Stimulated activated naive CD8-positive, alpha-beta T cell treated with anti-CD3 and anti-CD28 coated beads, Interleukin-15, amount 100 ng/mL, for 72 hours (primary cell): ENCODE measurements at regions not wholly inside any gene's neighbourhood (a gene's known extent, or its start where the extent isn't known, plus 50 kb on each side); places are given as distances from the start of the nearest gene placed in this dataset.
"Not testable (repeated sequence)": the region's sequence is repeated elsewhere in the genome, so short reads cannot be mapped to it uniquely, and the experiment has no call there.

Experiments
- ATAC-seq: fragments of 150-1000 bp; cut with Tn5 transposase; 2 replicates; pipeline ENCODE4 v1.10.0; 2021; ENCODE audit warnings: mild to moderate bottlenecking, moderate library complexity
- DNase-seq, 2 donors: peaks; one replicate each; pipeline ENCODE4 v3.0.0; 2021 to 2022
- H3K27ac Mint-ChIP-seq, 2 donors: one replicate each; pipeline ENCODE4 v1.8.0; 2022; ENCODE audit warnings: mild to moderate bottlenecking in 2 of 2, mixed read lengths in 2 of 2, moderate library complexity in 2 of 2
- H3K27me3 Mint-ChIP-seq: one replicate; pipeline ENCODE4 v1.8.0; 2022; ENCODE audit warnings: mixed read lengths
- H3K4me1 Mint-ChIP-seq: one replicate; pipeline ENCODE4 v1.8.0; 2022; ENCODE audit warnings: mild to moderate bottlenecking, mixed read lengths
- H3K4me3 Mint-ChIP-seq, 2 donors: one replicate each; pipeline ENCODE4 v1.8.0; 2022; ENCODE audit warnings: mild to moderate bottlenecking in 2 of 2, mixed read lengths in 2 of 2, moderate library complexity in 1 of 2
- H3K9me3 Mint-ChIP-seq, 2 donors: one replicate each; pipeline ENCODE4 v1.8.0; 2022; ENCODE audit warnings: mixed read lengths in 2 of 2

- Mint-ChIP-seq H3K4me1 (no peaks in the 10 kb centered on the region), H3K4me3 (no peak overlapping the region), H3K9me3 (no peaks in the 10 kb centered on the region), H3K27ac (no peak overlapping the region), H3K27me3 (peaks cover 11% of the 10 kb centered on the region)
- no peak for ATAC-seq
- no peak for DNase-seq
Measured at GRCh38 chr4:84166486-84166885, 332.6 kb downstream of the NKX6-1 start.

- no peak overlapping the region for H3K4me3 Mint-ChIP-seq
Measured at GRCh38 chr4:84164201-84164600, 334.9 kb downstream of the NKX6-1 start.

GRCh38 chr4:84159762-84160161 is 339.3 kb downstream of the NKX6-1 start:
- H3K4me1 Mint-ChIP-seq = no peaks in the 10 kb centered on the region
- no peak for DNase-seq
- peaks cover 11% of the 10 kb centered on the region for H3K27me3 Mint-ChIP-seq
- no peak overlapping the region for H3K27ac Mint-ChIP-seq
- no peak for ATAC-seq
- no peak overlapping the region for H3K4me3 Mint-ChIP-seq
- H3K9me3 Mint-ChIP-seq = no peaks in the 10 kb centered on the region

More at GRCh38 chr4:84164201-84164600, 334.9 kb downstream of the NKX6-1 start:
- H3K27ac Mint-ChIP-seq = no peak overlapping the region
- no peaks in the 10 kb centered on the region for H3K4me1 Mint-ChIP-seq
- peaks cover 11% of the 10 kb centered on the region for H3K27me3 Mint-ChIP-seq
- H3K9me3 Mint-ChIP-seq = no peaks in the 10 kb centered on the region
- ATAC-seq (no peak), DNase-seq (no peak)

GRCh38 chr4:84158670-84159069 is 340.4 kb downstream of the NKX6-1 start:
- Mint-ChIP-seq H3K27me3 (peaks cover 11% of the 10 kb centered on the region), H3K4me3 (no peak overlapping the region)
- ATAC-seq = no peak

GRCh38 chr4:84151574-84151973 is 347.5 kb downstream of the NKX6-1 start:
- H3K9me3 Mint-ChIP-seq = no peaks in the 10 kb centered on the region
- H3K27me3 Mint-ChIP-seq = no peaks in the 10 kb centered on the region
- DNase-seq = no peak
- no peak overlapping the region for H3K27ac Mint-ChIP-seq
- ATAC-seq = no peak
- no peak overlapping the region for H3K4me3 Mint-ChIP-seq
- peaks cover 4% of the 10 kb centered on the region for H3K4me1 Mint-ChIP-seq

More at GRCh38 chr4:84158670-84159069, 340.4 kb downstream of the NKX6-1 start:
- Mint-ChIP-seq H3K9me3 (no peaks in the 10 kb centered on the region), H3K27ac (no peak overlapping the region), H3K4me1 (no peaks in the 10 kb centered on the region)
- DNase-seq = no peak

GRCh38 chr4:84150177-84150576 is 348.9 kb downstream of the NKX6-1 start:
- H3K4me3 Mint-ChIP-seq = no peak overlapping the region

GRCh38 chr4:84147831-84148230 is 351.3 kb downstream of the NKX6-1 start:
- H3K4me1 Mint-ChIP-seq = peaks cover 6% of the 10 kb centered on the region
- no peak for ATAC-seq
- DNase-seq = no peak
- H3K27me3 Mint-ChIP-seq = no peaks in the 10 kb centered on the region
- no peaks in the 10 kb centered on the region for H3K9me3 Mint-ChIP-seq
- H3K27ac Mint-ChIP-seq = no peak overlapping the region
- no peak overlapping the region for H3K4me3 Mint-ChIP-seq

More at GRCh38 chr4:84150177-84150576, 348.9 kb downstream of the NKX6-1 start:
- H3K4me1 Mint-ChIP-seq = peaks cover 6% of the 10 kb centered on the region
- DNase-seq (no peak), ATAC-seq (no peak)
- no peaks in the 10 kb centered on the region for H3K9me3 Mint-ChIP-seq
- no peak overlapping the region for H3K27ac Mint-ChIP-seq
- H3K27me3 Mint-ChIP-seq = no peaks in the 10 kb centered on the region

GRCh38 chr4:84146300-84146959 is 352.7 kb downstream of the NKX6-1 start:
- ATAC-seq = no peak
- H3K27me3 Mint-ChIP-seq = no peaks in the 10 kb centered on the region
- H3K9me3 Mint-ChIP-seq = no peaks in the 10 kb centered on the region
- DNase-seq = no peak
- no peak overlapping the region for H3K27ac Mint-ChIP-seq
- no peak overlapping the region for H3K4me3 Mint-ChIP-seq
- H3K4me1 Mint-ChIP-seq = peaks cover 6% of the 10 kb centered on the region

GRCh38 chr4:84145176-84145575 is 353.9 kb downstream of the NKX6-1 start:
- Mint-ChIP-seq H3K27ac (no peak overlapping the region), H3K27me3 (no peaks in the 10 kb centered on the region), H3K9me3 (no peaks in the 10 kb centered on the region), H3K4me3 (no peak overlapping the region), H3K4me1 (peaks cover 6% of the 10 kb centered on the region)
- ATAC-seq (no peak), DNase-seq (no peak)

- ATAC-seq, DNase-seq, H3K27me3 Mint-ChIP-seq, H3K27ac Mint-ChIP-seq, H3K4me3 Mint-ChIP-seq, H3K9me3 Mint-ChIP-seq, H3K4me1 Mint-ChIP-seq: not testable (repeated sequence)
Measured at GRCh38 chr4:84126911-84127310, 372.2 kb downstream of the NKX6-1 start.

GRCh38 chr4:84126061-84126787 is 372.9 kb downstream of the NKX6-1 start:
- no peak for ATAC-seq
- no peak overlapping the region for H3K27ac Mint-ChIP-seq
- no peak overlapping the region for H3K4me3 Mint-ChIP-seq
- H3K27me3 Mint-ChIP-seq = no peaks in the 10 kb centered on the region
- no peak for DNase-seq
- no peaks in the 10 kb centered on the region for H3K4me1 Mint-ChIP-seq
- H3K9me3 Mint-ChIP-seq = peaks cover 0 to 5% of the 10 kb centered on the region in 2 donors

GRCh38 chr4:84110040-84110439 is 389.1 kb downstream of the NKX6-1 start:
- no peak overlapping the region for H3K27ac Mint-ChIP-seq
- H3K9me3 Mint-ChIP-seq = peaks cover 0 to 4% of the 10 kb centered on the region in 2 donors
- no peaks in the 10 kb centered on the region for H3K4me1 Mint-ChIP-seq
- H3K27me3 Mint-ChIP-seq = no peaks in the 10 kb centered on the region
- DNase-seq = no peak
- no peak overlapping the region for H3K4me3 Mint-ChIP-seq
- ATAC-seq = no peak

- not testable (repeated sequence) for H3K4me3 Mint-ChIP-seq, H3K27ac Mint-ChIP-seq, H3K4me1 Mint-ChIP-seq, H3K9me3 Mint-ChIP-seq, DNase-seq, ATAC-seq, H3K27me3 Mint-ChIP-seq
Measured at GRCh38 chr4:84101653-84102625, 397.2 kb downstream of the NKX6-1 start.

GRCh38 chr4:84100071-84100470 is 399.0 kb downstream of the NKX6-1 start:
- Mint-ChIP-seq H3K4me1 (no peaks in the 10 kb centered on the region), H3K9me3 (no peaks in the 10 kb centered on the region), H3K27ac (no peak overlapping the region), H3K27me3 (no peaks in the 10 kb centered on the region), H3K4me3 (no peak overlapping the region)
- DNase-seq = no peak
- ATAC-seq = no peak

GRCh38 chr4:84099599-84099998 is 399.5 kb downstream of the NKX6-1 start:
- ATAC-seq = no peak

More at GRCh38 chr4:84099599-84099998, 399.5 kb downstream of the NKX6-1 start:
- no peaks in the 10 kb centered on the region for H3K27me3 Mint-ChIP-seq
- no peak overlapping the region for H3K4me3 Mint-ChIP-seq
- no peaks in the 10 kb centered on the region for H3K9me3 Mint-ChIP-seq
- DNase-seq = no peak
- H3K27ac Mint-ChIP-seq = no peak overlapping the region
- H3K4me1 Mint-ChIP-seq = no peaks in the 10 kb centered on the region
